Activated naive CD8-positive, alpha-beta T cell treated with anti-CD3 and anti-CD28 coated beads for 36 hours (primary cell): ENCODE measurements at regions not wholly inside any gene's neighbourhood (a gene's known extent, or its start where the extent isn't known, plus 50 kb on each side); places are given as distances from the start of the nearest gene placed in this dataset.
"Not testable (repeated sequence)": the region's sequence is repeated elsewhere in the genome, so short reads cannot be mapped to it uniquely, and the experiment has no call there.

Experiments used
- DNase-seq: peaks from one replicate; pipeline ENCODE4 v3.0.0; 2021
- H3K27ac Mint-ChIP-seq: one replicate; pipeline ENCODE4 v1.8.0; 2022; ENCODE audit warnings: mild to moderate bottlenecking, moderate library complexity, mixed read lengths
- H3K27me3 Mint-ChIP-seq: one replicate; pipeline ENCODE4 v1.8.0; 2022; ENCODE audit warnings: mild to moderate bottlenecking, mixed read lengths
- H3K36me3 Mint-ChIP-seq: one replicate; pipeline ENCODE4 v1.8.0; 2021; ENCODE audit warnings: mild to moderate bottlenecking, mixed read lengths
- H3K4me1 Mint-ChIP-seq: one replicate; pipeline ENCODE4 v1.8.0; 2021; ENCODE audit warnings: mixed read lengths
- H3K4me3 Mint-ChIP-seq: one replicate; pipeline ENCODE4 v1.8.0; 2022; ENCODE audit warnings: mild to moderate bottlenecking, moderate library complexity, mixed read lengths
- H3K9me3 Mint-ChIP-seq: one replicate; pipeline ENCODE4 v1.8.0; 2022; ENCODE audit warnings: mixed read lengths

DNA sequence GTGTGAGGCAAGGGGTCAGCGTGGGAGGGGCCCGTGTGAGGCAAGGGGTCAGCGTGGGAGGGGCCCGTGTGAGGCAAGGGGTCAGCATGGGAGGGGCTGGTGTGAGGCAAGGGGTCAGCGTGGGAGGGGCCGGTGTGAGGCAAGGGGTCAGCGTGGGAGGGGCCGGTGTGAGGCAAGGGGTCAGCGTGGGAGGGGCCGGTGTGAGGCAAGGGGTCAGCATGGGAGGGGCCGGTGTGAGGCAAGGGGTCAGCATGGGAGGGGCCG, 119.2 kb downstream of the SEPTIN14 start:
- H3K4me3 Mint-ChIP-seq, H3K27ac Mint-ChIP-seq, DNase-seq: not testable (repeated sequence)

DNA sequence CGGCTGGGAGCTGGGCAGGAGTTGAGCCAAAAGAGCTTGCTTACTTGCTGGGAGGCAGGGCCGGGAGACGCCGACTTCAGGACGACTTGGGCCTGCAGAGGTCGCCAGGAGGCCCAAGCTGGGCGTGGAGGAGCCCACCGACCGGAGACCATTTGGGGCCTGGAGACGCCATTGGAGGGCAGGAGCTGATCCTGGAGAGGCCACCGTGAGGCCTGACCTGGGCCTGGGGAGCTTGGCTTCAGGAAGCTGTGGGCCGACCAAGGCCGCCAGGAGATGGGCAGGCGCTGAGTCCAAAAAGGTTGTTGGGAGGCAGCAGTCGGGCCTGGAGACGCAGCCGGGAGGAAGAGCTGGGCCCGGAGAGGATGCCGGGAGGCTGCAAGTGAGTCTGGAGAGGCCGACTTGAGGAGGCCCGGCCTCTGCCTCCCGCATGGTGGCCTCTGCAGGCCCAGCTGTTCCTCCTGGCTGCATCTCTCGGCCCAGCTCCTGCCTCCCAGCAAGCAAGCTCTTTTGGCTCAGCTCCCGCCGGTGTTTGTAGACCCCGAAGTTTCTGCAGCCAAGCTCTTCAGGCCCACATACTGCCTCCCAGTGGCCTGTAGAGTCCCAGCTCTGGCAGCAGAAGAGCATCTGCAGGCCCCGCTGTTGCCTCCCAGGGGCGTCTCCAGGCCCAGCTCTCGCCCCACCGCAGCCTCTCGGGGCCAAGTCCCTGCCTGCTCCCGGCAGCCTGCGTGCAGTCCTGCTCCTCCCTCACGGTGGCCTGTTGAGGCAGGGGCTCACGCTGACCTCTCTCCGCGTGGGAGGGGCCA, 119.7 kb downstream of the SEPTIN14 start:
- not testable (repeated sequence) for H3K27ac Mint-ChIP-seq, H3K4me3 Mint-ChIP-seq, H3K4me1 Mint-ChIP-seq, H3K9me3 Mint-ChIP-seq, H3K27me3 Mint-ChIP-seq, DNase-seq, H3K36me3 Mint-ChIP-seq

More for the DNA sequence above, 119.2 kb downstream of the SEPTIN14 start:
- H3K36me3 Mint-ChIP-seq, H3K9me3 Mint-ChIP-seq, H3K4me1 Mint-ChIP-seq, H3K27me3 Mint-ChIP-seq: not testable (repeated sequence)

DNA sequence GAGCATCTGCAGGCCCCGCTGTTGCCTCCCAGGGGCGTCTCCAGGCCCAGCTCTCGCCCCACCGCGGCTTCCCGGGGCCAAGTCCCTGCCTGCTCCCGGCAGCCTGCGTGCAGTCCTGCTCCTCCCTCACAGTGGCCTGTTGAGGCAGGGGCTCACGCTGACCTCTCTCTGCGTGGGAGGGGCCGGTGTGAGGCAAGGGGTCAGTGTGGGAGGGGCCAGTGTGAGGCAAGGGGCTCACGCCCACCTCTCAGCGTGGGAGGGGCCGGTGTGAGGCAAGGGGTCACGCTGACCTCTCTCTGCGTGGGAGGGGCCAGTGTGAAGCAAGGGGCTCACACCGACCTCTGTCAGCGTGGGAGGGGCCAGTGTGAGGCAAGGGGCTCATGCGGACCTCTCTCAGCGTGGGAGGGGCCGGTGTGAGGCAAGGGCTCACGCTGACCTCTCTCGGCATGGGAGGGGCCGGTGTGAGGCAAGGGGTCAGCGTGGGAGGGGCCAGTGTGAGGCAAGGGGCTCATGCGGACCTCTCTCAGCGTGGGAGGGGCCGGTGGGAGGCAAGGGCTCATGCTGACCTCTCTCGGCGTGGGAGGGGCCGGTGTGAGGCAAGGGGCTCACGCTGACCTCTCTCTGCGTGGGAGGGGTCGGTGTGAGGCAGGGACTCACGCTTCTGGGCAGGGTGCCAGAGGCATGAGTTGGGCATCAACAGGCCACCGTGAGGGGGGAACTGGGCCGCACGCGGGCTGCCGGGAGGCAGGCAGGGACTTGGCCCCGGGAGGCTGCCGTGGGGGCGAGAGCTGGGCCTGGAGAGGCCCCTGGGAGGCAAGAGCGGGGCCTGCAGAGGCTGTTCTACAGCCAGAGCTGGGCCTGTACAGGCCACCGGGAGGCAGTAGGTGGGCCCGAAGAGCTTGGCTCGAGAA, 120.6 kb downstream of the SEPTIN14 start:
- H3K9me3 Mint-ChIP-seq, H3K27me3 Mint-ChIP-seq, H3K4me1 Mint-ChIP-seq, DNase-seq, H3K4me3 Mint-ChIP-seq, H3K27ac Mint-ChIP-seq, H3K36me3 Mint-ChIP-seq: not testable (repeated sequence)

DNA sequence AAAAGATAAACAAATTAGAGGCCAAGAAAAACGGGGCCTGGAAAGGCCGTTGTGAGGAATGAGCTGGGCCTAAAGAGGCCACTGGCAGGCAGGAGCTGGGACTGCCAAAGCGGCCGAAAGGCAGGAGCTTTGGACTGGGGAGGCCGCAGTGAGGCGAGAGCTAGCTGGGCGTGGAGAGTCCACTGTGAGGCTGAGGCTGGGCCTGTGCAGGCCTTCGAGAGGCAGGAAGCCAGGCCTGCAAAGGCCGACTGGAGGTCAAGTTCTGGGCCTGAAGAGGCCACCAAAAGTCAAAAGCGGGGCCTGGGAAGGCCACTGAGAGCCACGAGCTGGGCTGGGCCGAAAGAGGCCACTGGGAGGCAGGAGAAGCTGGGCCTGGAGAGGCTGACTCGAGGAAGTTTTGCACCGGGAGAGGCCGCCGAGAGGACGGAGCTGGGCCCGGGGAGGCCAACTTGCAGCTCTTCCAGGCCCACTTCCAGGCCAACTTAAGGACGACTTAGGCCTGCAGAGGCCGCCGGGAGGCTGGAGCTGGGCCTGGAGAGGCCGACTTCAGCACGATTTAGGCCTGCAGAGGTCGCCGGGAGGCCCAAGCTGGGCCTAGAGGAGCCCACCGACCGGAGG, 121.8 kb downstream of the SEPTIN14 start:
- H3K9me3 Mint-ChIP-seq, DNase-seq, H3K36me3 Mint-ChIP-seq: not testable (repeated sequence)

DNA sequence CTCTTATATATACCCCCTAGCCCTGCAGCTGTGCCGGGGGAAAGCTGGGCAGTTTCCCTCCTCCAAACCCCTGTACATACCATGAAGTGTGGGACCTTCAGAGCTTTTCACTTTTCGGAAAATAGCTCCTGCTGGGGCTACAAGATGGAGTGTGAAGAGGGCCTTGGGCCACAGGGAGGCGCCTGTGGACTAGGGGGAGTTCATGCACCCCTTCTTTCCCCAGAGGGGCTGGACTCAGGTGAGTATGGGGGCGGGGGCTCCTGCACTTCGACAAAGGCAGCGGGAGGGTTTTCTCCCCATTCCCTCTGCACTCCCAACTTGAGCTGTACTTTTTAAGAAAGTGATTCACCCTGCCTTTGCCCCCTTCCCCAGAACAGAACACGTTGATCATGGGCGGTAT, 122.5 kb downstream of the SEPTIN14 start:
- not testable (repeated sequence) for DNase-seq, H3K27me3 Mint-ChIP-seq, H3K27ac Mint-ChIP-seq, H3K9me3 Mint-ChIP-seq, H3K4me3 Mint-ChIP-seq, H3K36me3 Mint-ChIP-seq, H3K4me1 Mint-ChIP-seq

More for the DNA sequence above, 121.8 kb downstream of the SEPTIN14 start:
- not testable (repeated sequence) for H3K27ac Mint-ChIP-seq, H3K27me3 Mint-ChIP-seq, H3K4me3 Mint-ChIP-seq, H3K4me1 Mint-ChIP-seq

DNA sequence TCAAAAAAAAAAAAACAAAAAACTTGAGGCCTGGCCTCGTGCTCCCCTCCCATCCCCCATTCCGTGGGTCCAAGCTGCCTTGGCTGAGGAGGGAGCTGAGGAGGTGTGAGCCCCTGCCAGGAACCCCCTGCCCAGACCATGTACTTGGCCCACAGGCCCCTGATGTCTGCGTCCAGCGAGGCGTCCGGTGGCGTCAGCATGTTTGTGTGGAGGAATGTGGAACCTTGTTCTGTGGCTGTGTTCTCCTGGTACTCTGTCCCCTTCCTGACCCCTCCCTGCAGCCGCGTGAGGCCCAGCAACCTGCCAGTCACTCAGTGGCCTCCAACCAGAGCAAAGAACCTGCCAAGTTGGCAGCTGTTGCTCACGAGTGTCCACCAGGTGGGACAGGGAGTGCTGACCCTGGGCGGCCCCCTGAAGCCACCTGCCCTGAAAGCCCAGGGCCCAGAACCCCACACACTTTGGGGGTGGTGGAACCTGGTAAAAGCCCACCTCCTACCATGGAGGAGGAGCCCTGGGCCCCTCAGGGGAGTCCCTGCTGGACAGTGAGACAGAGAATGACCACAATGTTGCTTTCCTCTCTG, 125.8 kb downstream of the SEPTIN14 start:
- DNase-seq, H3K27ac Mint-ChIP-seq, H3K9me3 Mint-ChIP-seq, H3K27me3 Mint-ChIP-seq, H3K36me3 Mint-ChIP-seq, H3K4me3 Mint-ChIP-seq, H3K4me1 Mint-ChIP-seq: not testable (repeated sequence)

DNA sequence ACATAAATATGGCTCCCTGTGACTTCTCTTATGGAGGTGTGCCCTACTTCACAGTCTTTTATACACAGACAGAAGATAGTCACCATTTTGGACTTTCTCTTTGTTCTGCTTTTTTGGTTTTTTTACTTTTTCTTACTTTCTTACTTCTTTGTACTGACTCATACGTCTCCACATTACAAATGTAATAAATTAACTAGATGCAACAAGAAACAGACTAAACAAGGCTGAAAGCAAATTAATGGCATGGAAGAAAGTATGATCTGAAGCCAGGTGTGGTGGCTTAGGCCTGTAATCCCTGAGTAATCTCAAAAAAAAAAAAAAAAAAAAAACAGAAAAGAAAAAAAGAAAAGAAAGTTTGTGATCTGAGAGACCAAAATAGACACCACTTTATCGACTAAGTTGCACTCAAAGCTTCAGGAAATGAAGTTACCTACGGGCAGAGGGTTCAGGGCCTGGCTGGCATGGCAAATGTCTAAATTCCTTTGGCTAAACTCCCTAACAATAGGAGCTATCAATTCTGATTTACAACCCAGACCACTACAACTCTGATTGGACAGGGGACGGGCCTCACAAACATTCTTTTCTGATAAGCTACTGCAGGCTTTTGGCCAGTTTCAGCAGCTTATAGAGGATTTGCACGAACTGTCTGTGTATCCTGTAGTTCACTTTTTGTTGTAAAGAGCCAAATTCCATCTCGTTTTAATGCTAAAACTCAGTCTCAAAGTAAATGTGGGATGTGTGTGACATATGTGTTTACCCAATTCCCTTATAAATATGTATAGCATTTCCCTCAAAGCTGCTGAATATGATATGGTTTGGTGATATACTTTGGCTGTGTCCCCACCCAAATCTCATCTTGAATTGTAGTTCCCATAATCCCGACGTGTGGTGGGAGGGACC, 129.1 kb downstream of the SEPTIN14 start:
- DNase-seq, result no peak
- Mint-ChIP-seq H3K27ac (no peak overlapping the region), H3K9me3 (no peaks in the 10 kb centered on the region), H3K4me3 (no peak overlapping the region), H3K36me3 (no peaks in the 10 kb centered on the region), H3K27me3 (no peaks in the 10 kb centered on the region), H3K4me1 (no peaks in the 10 kb centered on the region)

DNA sequence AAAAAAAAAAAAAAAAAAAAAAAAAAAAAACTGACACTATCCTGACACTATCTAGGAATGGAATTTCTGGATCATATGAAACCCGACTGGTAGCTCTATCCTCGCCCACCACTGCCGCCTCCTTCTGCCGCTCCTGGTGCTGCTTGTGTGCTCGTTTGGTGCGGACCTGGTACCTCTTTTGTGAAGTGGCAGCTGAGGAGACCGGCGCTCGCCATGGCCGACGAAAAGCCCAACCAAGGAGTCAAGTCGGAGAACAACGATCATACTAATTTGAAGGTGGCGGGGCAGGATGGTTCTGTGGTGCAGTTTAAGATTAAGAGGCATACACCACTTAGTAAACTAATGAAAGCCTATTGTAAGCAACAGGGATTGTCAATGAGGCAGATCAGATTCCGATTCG, 130.6 kb downstream of the SEPTIN14 start:
- Mint-ChIP-seq H3K27ac (no peak overlapping the region), H3K4me1 (no peaks in the 10 kb centered on the region)

DNA sequence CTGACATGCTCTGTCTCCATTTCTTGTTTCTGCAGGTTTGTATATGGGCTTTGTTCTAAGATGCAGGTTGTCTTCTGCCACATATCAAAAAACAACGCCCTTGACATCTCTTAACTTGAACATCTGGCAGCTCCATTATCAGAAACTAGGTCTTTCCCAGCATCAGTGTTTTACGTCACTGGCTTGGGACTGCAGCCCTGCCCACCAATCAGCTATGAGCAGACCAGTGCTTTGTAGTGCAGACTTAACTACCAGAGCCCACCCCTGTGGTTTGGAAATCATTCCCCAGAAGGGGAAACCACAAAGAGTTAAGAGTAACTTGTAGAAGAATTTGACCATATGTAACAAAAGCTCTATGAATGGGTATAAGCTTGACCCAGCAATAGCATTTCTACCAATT, 132.4 kb downstream of the SEPTIN14 start:
- Mint-ChIP-seq H3K36me3 (no peaks in the 10 kb centered on the region), H3K9me3 (no peaks in the 10 kb centered on the region), H3K27me3 (peaks cover 3% of the 10 kb centered on the region), H3K4me1 (no peaks in the 10 kb centered on the region), H3K27ac (no peak overlapping the region), H3K4me3 (no peak overlapping the region)
- no peak for DNase-seq

More for the DNA sequence above, 130.6 kb downstream of the SEPTIN14 start:
- Mint-ChIP-seq H3K36me3 (no peaks in the 10 kb centered on the region), H3K9me3 (no peaks in the 10 kb centered on the region), H3K4me3 (no peak overlapping the region), H3K27me3 (peaks cover 3% of the 10 kb centered on the region)
- DNase-seq, result no peak

DNA sequence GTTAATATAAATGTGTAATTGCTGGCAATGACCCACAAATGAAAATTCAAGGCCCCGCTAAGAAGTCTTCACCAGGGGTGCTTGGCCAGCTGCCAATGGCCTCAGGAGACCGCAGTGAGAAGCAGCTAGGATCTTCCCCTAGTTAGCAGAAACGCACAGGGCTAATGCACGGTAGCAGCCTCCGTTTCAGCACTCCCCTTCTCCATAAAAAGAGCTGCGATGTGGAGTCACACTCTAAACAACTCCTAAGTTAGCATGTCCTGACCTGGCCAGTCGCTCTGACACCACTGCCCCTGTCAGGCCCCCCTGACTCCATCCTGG, 139.0 kb downstream of the SEPTIN14 start:
- Mint-ChIP-seq H3K4me3 (no peak overlapping the region), H3K4me1 (peaks cover 3% of the 10 kb centered on the region), H3K27ac (no peak overlapping the region), H3K27me3 (peaks cover 3% of the 10 kb centered on the region), H3K9me3 (no peaks in the 10 kb centered on the region), H3K36me3 (no peaks in the 10 kb centered on the region)
- no peak for DNase-seq

DNA sequence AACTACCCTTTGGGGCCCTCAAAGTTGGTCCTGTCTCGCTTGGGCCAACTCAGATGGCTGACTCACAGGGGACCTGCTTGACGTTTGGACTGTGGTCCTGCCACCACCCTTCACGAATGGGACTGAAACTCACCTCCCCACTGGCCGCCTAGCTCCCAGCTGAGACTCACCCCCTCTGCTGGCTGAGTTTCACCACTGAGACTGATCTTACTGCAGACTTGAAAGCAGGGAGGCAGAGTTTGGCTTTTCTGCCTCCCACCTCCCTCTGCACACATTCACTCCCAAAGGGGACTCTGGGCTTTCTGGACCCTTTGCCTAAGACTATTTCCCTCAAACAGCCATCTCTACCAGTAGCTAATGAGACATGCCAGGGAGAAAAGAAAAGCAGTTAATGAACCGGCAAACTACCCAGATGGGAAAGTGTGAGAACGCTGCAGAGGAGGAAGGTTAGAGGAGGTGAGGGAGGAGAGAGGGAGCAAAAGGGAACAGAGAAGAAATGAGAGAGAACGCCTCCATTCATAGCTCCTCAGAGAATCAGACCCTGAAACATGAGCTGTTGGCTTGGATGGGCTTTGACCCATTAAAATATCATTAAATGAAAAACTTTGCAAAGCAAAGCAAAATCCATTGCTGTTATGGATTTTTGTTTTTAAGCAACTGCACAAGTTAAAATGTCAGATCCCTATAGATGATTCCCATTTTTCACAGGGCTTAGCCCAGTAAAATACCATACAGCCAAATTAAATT, 139.5 kb downstream of the SEPTIN14 start:
- not testable (repeated sequence) for H3K4me3 Mint-ChIP-seq, DNase-seq, H3K9me3 Mint-ChIP-seq, H3K4me1 Mint-ChIP-seq, H3K27me3 Mint-ChIP-seq, H3K27ac Mint-ChIP-seq, H3K36me3 Mint-ChIP-seq

DNA sequence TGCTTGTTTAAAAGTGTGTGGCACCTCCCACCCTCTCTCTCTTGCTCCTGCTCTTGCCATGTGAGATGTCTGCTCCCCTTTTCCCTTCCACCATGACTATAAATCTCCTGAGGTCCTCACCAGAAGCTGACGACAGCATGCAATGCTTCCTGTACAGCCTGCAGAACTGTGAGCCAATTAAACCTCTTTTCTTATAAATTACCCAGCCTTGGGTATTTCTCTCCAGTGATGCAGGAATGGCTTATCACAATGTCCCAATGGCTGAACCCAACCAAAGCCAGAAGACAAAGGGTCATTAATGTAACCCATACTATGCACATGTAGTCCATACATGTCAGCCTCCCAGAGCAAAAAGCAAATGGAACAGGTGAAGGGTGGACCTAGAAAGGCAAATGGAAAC, 141.5 kb downstream of the SEPTIN14 start:
- H3K27ac Mint-ChIP-seq, H3K9me3 Mint-ChIP-seq, H3K36me3 Mint-ChIP-seq, H3K4me1 Mint-ChIP-seq, H3K4me3 Mint-ChIP-seq, DNase-seq, H3K27me3 Mint-ChIP-seq: not testable (repeated sequence)

DNA sequence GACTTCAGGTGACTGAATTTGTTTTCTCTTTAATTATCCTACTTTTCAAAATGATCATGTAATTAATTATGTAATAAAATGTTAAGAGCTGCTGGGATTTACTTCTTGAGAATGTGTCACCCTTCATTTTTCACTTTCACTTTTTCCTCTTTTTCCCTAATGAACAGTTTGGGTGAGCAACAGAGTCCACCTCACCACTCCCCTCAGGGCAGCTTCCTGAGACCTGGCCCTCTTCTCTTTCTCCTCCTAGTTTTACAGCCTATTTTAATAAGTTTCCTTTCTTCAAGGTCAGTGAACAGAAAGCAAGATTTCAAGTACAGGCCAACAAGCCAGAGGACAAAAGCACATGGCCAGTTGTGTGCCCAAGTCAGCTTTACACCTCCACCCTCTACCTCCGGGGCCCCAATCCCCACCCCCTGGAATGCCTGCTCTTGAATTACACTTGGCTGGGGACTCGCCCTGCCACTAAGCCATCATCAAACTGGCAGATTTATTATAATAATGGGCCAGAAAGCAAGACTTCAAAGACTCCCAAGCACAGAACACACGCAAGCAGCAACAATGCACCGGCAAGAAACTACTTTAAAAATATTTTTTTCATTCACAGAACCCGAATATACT, 143.1 kb upstream of the VOPP1 start:
- not testable (repeated sequence) for H3K9me3 Mint-ChIP-seq, H3K4me1 Mint-ChIP-seq, H3K27ac Mint-ChIP-seq, H3K27me3 Mint-ChIP-seq, H3K4me3 Mint-ChIP-seq, H3K36me3 Mint-ChIP-seq, DNase-seq

DNA sequence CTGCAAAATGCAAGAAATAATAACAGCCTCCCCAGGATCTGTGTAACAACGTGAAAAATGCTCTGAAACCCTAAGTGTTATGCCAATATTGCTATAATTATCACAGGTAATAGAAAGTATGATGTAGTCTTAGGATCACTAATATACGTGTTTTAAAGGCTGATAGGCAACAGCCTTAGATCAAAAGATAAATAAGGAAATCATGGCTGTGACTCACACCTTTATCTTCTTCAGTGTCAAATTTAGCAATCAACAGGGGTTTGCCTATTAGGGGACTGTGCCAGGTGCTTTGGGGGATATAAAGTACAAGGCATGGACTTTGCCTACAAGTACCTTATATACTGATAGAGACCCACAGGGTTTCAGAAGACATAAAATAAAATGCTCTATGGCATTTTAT, 142.1 kb upstream of the VOPP1 start:
- not testable (repeated sequence) for H3K4me1 Mint-ChIP-seq, H3K4me3 Mint-ChIP-seq, DNase-seq, H3K36me3 Mint-ChIP-seq, H3K27ac Mint-ChIP-seq, H3K9me3 Mint-ChIP-seq, H3K27me3 Mint-ChIP-seq
